SK-N-SH (cell line): ENCODE measurements at regions not wholly inside any gene's neighbourhood (a gene's known extent, or its start where the extent isn't known, plus 50 kb on each side); places are given as distances from the start of the nearest gene placed in this dataset.

Experiments used
- CTCF ChIA-PET: fragments of 300-600, 350-600 bp; formaldehyde crosslinking; extraction: SDS; loops from one replicate; lab custom pipeline; 2021; lab: Yijun Ruan, JAX
- POLR2A ChIA-PET: fragments of 350-600 bp; sonication (Branson Sonifier 250); formaldehyde crosslinking; extraction: SDS; loops from one replicate; lab custom pipeline; 2020; ENCODE audit warnings: antibody characterized with exemption, inconsistent platforms; lab: Yijun Ruan, JAX
- DNase-seq: peaks from one replicate; pipeline ENCODE4 v3.0.0; 2012
- H2AFZ ChIP-seq: fragments of 200-600 bp; sonication (generic); 2 replicates; pipeline ENCODE4 v1.8.1; 2016; ENCODE audit warnings: antibody characterized with exemption, mild to moderate bottlenecking, low read depth
- H3F3A ChIP-seq: fragments of 200-600 bp; sonication (generic); replicated peaks from 2 replicates; pipeline ENCODE3; 2016; ENCODE audit warnings: antibody characterized with exemption, mild to moderate bottlenecking; ENCODE audit not compliant: insufficient read depth
- H3K27ac ChIP-seq, 2 experiments: fragments of 200-500 bp in 1 of 2; fragments of 200-600 bp in 1 of 2; sonication (Bioruptor generic) in 1 of 2; sonication (generic), shearing (Covaris generic) in 1 of 2; 2 replicates each; pipeline versions ENCODE4 v1.5.1 to v1.6.1; 2014 to 2016; ENCODE audit warnings: low read depth in 2 of 2, inconsistent platforms in 1 of 2, low read length in 1 of 2, mild to moderate bottlenecking in 1 of 2, mixed read lengths in 1 of 2
- H3K27me3 ChIP-seq: fragments of 200-600 bp; sonication (generic), shearing (Covaris generic); 2 replicates; pipeline ENCODE4 v1.6.1; 2016; ENCODE audit warnings: mixed run types; ENCODE audit not compliant: insufficient read depth
- H3K36me3 ChIP-seq, 2 experiments: fragments of 200-500 bp in 1 of 2; fragments of 200-600 bp in 1 of 2; sonication (Bioruptor generic) in 1 of 2; sonication (generic) in 1 of 2; replicated peaks in 1 of 2; 2 replicates each; pipeline versions ENCODE3 to v1.5.1; 2014 to 2016; ENCODE audit warnings: low read length in 1 of 2, mild to moderate bottlenecking in 1 of 2; ENCODE audit not compliant: insufficient read depth in 2 of 2, control insufficient read depth in 1 of 2
- H3K4me1 ChIP-seq, 2 experiments: fragments of 200-500 bp in 1 of 2; fragments of 200-600 bp in 1 of 2; sonication (Bioruptor generic) in 1 of 2; sonication (generic), shearing (Covaris generic) in 1 of 2; 2 replicates each; pipeline versions ENCODE4 v1.5.1 to v1.6.1; 2014 to 2016; ENCODE audit warnings: low read depth in 1 of 2, low read length in 1 of 2, mixed run types in 1 of 2; ENCODE audit not compliant: insufficient read depth in 2 of 2, control insufficient read depth in 1 of 2
- H3K4me2 ChIP-seq: fragments of 200-600 bp; sonication (generic), shearing (Covaris generic); 2 replicates; pipeline ENCODE4 v1.6.1; 2017; ENCODE audit warnings: mixed run types
- H3K4me3 ChIP-seq, 2 experiments: fragments of 200-500 bp in 1 of 2; fragments of 200-600 bp in 1 of 2; sonication (Bioruptor generic) in 1 of 2; sonication (generic), shearing (Covaris generic) in 1 of 2; 2 replicates each; pipeline versions ENCODE4 v1.5.1 to v1.8.1; 2014 to 2016; ENCODE audit warnings: low read depth in 2 of 2, inconsistent platforms in 1 of 2, low read length in 1 of 2, mild to moderate bottlenecking in 1 of 2, mixed read lengths in 1 of 2, moderate library complexity in 1 of 2
- H3K79me2 ChIP-seq: fragments of 200-600 bp; sonication (generic); 2 replicates; pipeline ENCODE4 v1.8.1; 2017; ENCODE audit warnings: mild to moderate bottlenecking; ENCODE audit not compliant: insufficient read depth
- H3K9ac ChIP-seq: fragments of 200-600 bp; sonication (generic); 2 replicates; pipeline ENCODE4 v1.6.1; 2017; ENCODE audit warnings: mixed run types
- H3K9me2 ChIP-seq: fragments of 200-600 bp; sonication (generic); 2 replicates; pipeline ENCODE4 v1.6.1; 2017; ENCODE audit warnings: mixed run types
- H3K9me3 ChIP-seq: fragments of 200-600 bp; sonication (generic); 2 replicates; pipeline ENCODE4 v1.6.1; 2017; ENCODE audit warnings: mixed run types, mild to moderate bottlenecking, moderate library complexity
- H4K20me1 ChIP-seq: fragments of 200-600 bp; sonication (generic); 2 replicates; pipeline ENCODE4 v1.6.1; 2017; ENCODE audit warnings: mild to moderate bottlenecking, mixed run types; ENCODE audit not compliant: insufficient read depth
- CHD2 ChIP-seq: fragments of 150-350 bp; IDR thresholded peaks from 2 replicates; pipeline ENCODE4 v1.6.1; 2018; ENCODE audit warnings: low read length; ENCODE audit not compliant: partially characterized antibody
- CTCF ChIP-seq: fragments of 200-600 bp; sonication (generic); IDR thresholded peaks from 2 replicates; pipeline ENCODE4 v1.6.1; 2017; ENCODE audit warnings: antibody characterized with exemption, mild to moderate bottlenecking, moderate library complexity
- ELF1 ChIP-seq: IDR thresholded peaks from 2 replicates; pipeline ENCODE4 v1.4.0; 2012
- EP300 ChIP-seq, 2 experiments: IDR thresholded peaks; 2 replicates each; pipeline versions ENCODE4 v1.4.0 to v1.6.1; 2012; ENCODE audit warnings: borderline replicate concordance in 1 of 2, low read depth in 1 of 2, low read length in 1 of 2
- EZH2phosphoT487 ChIP-seq: fragments of 200-600 bp; sonication (generic); IDR thresholded peaks from 2 replicates; pipeline ENCODE4 v1.6.1; 2017; ENCODE audit warnings: low read depth, mixed run types, mild to moderate bottlenecking, antibody characterized with exemption, moderate library complexity, borderline replicate concordance
- FOSL2 ChIP-seq: IDR thresholded peaks from 2 replicates; pipeline ENCODE4 v1.4.0; 2012; ENCODE audit warnings: low read depth, mild to moderate bottlenecking, moderate library complexity, borderline replicate concordance
- FOXM1 ChIP-seq: IDR thresholded peaks from 2 replicates; pipeline ENCODE4 v1.4.0; 2012; ENCODE audit warnings: low read depth, mild to moderate bottlenecking
- GABPA ChIP-seq: IDR thresholded peaks from 2 replicates; pipeline ENCODE4 v1.4.0; 2012; ENCODE audit warnings: low read depth, mild to moderate bottlenecking
- JUND ChIP-seq: IDR thresholded peaks from 2 replicates; pipeline ENCODE4 v1.4.0; 2012
- MAX ChIP-seq: IDR thresholded peaks from 2 replicates; pipeline ENCODE4 v1.4.0; 2012; ENCODE audit warnings: low read depth
- MEF2A ChIP-seq: IDR thresholded peaks from 2 replicates; pipeline ENCODE4 v1.4.0; 2012; ENCODE audit warnings: low read depth, borderline replicate concordance
- NFIC ChIP-seq: IDR thresholded peaks from 2 replicates; pipeline ENCODE4 v1.4.0; 2012; ENCODE audit warnings: borderline replicate concordance
- PBX3 ChIP-seq: IDR thresholded peaks from 2 replicates; pipeline ENCODE4; 2012
- POLR2AphosphoS5 ChIP-seq: IDR thresholded peaks from 2 replicates; pipeline ENCODE4 v1.6.1; 2012; ENCODE audit warnings: low read depth, low read length
- RAD21 ChIP-seq: IDR thresholded peaks from 2 replicates; pipeline ENCODE4 v1.6.1; 2012; ENCODE audit warnings: mild to moderate bottlenecking, low read length
- RCOR1 ChIP-seq: fragments of 150-350 bp; IDR thresholded peaks from 2 replicates; pipeline ENCODE4 v1.6.1; 2017; ENCODE audit warnings: antibody characterized with exemption, low read length
- RFX5 ChIP-seq: IDR thresholded peaks from 2 replicates; pipeline ENCODE4 v1.6.1; 2012; ENCODE audit warnings: mild to moderate bottlenecking, improper control_type of control experiment, low read length
- RXRA ChIP-seq: IDR thresholded peaks from 2 replicates; pipeline ENCODE4 v1.4.0; 2012; ENCODE audit warnings: low read depth, mild to moderate bottlenecking, borderline replicate concordance
- SMC3 ChIP-seq: IDR thresholded peaks from 2 replicates; pipeline ENCODE4 v1.6.1; 2012; ENCODE audit warnings: low read depth, low read length, improper control_type of control experiment
- TCF12 ChIP-seq: IDR thresholded peaks from 2 replicates; pipeline ENCODE4 v1.4.0; 2012
- TEAD4 ChIP-seq: IDR thresholded peaks from 2 replicates; pipeline ENCODE4 v1.4.0; 2012; ENCODE audit warnings: mild to moderate bottlenecking, borderline replicate concordance; ENCODE audit not compliant: insufficient read depth
- YY1 ChIP-seq: IDR thresholded peaks from 2 replicates; pipeline ENCODE4 v1.4.0; 2012; ENCODE audit warnings: low read depth, mild to moderate bottlenecking
- ZBTB33 ChIP-seq: IDR thresholded peaks from 2 replicates; pipeline ENCODE4 v1.4.0; 2012; ENCODE audit warnings: low read depth, borderline replicate concordance
- WGBS: methylation state at CpG from one replicate; pipeline ENCODE4 v1.1.6; 2017; ENCODE audit warnings: low lambda C conversion rate; 5-methylcytosine and 5-hydroxymethylcytosine counted together

- TF ChIP-seq ZBTB33, result no peak
- TF ChIP-seq MAX, result 0 out of 2 replicates have a peak, but pooled peaks have one; percentile 23
- TF ChIP-seq RAD21, result peak; percentile 93
- TF ChIP-seq TEAD4, result no peak
- no peak for TF ChIP-seq ELF1
- TF ChIP-seq YY1, result no peak
- TF ChIP-seq CHD2, result no peak
- TF ChIP-seq CTCF, result peak; percentile 93
- TF ChIP-seq RXRA, result no peak
- TF ChIP-seq, all 33 proteins: peak for 6
These were observed 123.6 kb downstream of the PALM2AKAP2 start (continued) for GRCh38 chr9:109903515-109904138.

- H3K4me2 ChIP-seq, result peak overlapping the region; percentile 29; the same call in 1 of the 2 replicates
- H3K27me3 ChIP-seq, result no peaks in the 10 kb centered on the region
- WGBS, result 29% methylated on average over 5 of the region's 5 CpGs
- ChIA-PET POLR2A (no interaction called here), CTCF (interaction anchor here (0.6 to 9.3 kb wide), 21 partner anchors 8 to 313 kb away, joined by 3 to 179 read pairs (median 5); no protein-coding TSS in a partner anchor)
- H3F3A ChIP-seq, result no peaks in the 10 kb centered on the region
- peaks cover 3 to 18% of the 10 kb centered on the region in 2 experiments for H3K4me1 ChIP-seq
- peak overlapping the region; percentile 8; the same call in 1 of the 2 replicates for H3K9ac ChIP-seq
- H4K20me1 ChIP-seq, result peaks cover 5% of the 10 kb centered on the region; the same call in 1 of the 2 replicates
- no peaks in the 10 kb centered on the region for H3K36me3 ChIP-seq
- DNase-seq, result no peak
- H3K79me2 ChIP-seq, result peaks cover 41% of the 10 kb centered on the region
- H3K4me3 ChIP-seq, result no peak overlapping the region
- H2AFZ ChIP-seq, result no peak overlapping the region
- peak overlapping the region; percentile 47 to 55; a peak in 3 of 4 replicates for H3K27ac ChIP-seq
- H3K9me2 ChIP-seq, result no peaks in the 10 kb centered on the region
- no peaks in the 10 kb centered on the region for H3K9me3 ChIP-seq
- TF ChIP-seq CHD2, result no peak
- no peak for TF ChIP-seq NFIC
- TF ChIP-seq RCOR1, result no peak
- TF ChIP-seq FOSL2, result no peak
- TF ChIP-seq FOXM1, result no peak
- no peak for TF ChIP-seq SMC3
- TF ChIP-seq CTCF, result no peak
- no peak for TF ChIP-seq EZH2phosphoT487
- TF ChIP-seq TEAD4, result no peak
- TF ChIP-seq TCF12, result peak; percentile 75
- no peak for TF ChIP-seq JUND
- TF ChIP-seq GABPA, result no peak
- TF ChIP-seq PBX3, result peak; percentile 38; the same call in 1 of the 2 replicates
- TF ChIP-seq RFX5, result no peak
- no peak for TF ChIP-seq EP300 (IDR thresholded peaks at IDR 0.05; ENCODE audit: borderline replicate concordance in 1 of 2, low read depth in 1 of 2, low read length in 1 of 2)
- no peak for TF ChIP-seq MEF2A
- TF ChIP-seq POLR2AphosphoS5, result no peak
These were observed 124.7 kb downstream of the PALM2AKAP2 start for GRCh38 chr9:109904666-109905065.
